ENCODE measurements at regions not wholly inside any gene's neighbourhood (a gene's known extent, or its start where the extent isn't known, plus 50 kb on each side); places are given as distances from the start of the nearest gene placed in this dataset.
"Not testable (repeated sequence)": the region's sequence is repeated elsewhere in the genome, so short reads cannot be mapped to it uniquely, and the experiment has no call there.

DNA sequence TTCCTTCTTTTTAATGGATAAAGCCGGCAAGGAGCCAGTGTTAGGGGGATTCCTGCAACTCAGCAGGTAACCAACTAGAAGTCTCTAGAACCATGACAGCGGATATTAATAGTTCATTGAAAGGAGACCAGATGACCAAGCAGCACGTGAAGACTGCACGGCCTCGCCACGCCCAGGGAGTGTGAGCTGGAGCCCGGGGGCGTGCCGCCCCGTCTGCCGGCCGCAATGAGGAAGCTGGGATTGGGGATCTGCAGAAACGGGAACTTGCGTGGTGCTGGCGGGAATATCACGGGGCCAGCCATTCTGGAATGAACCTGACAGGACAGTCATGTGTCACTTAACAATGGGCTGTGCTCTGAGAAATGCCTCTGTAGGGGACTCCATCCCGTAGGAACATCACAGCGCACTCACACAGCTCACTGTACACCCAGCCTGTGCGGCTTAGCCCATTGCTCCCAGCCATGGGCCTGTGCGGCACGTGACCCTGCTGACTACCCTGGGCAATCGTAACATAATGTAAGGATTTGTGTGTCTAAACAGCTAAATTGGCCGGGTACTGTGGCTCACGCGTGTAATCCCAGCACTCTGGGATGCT lies 4092.8 kb upstream of the TPTE start:
- H3K9me3 ChIP-seq (ENCODE audit: control insufficient read depth, insufficient read depth, low read depth, low read length); H3K27me3 ChIP-seq (ENCODE audit: control insufficient read depth, insufficient read depth, low read length); H3K9ac ChIP-seq (ENCODE audit: low read length); H3K4me3 ChIP-seq (ENCODE audit: low read depth, low read length); H3K4me1 ChIP-seq (ENCODE audit: control insufficient read depth, insufficient read depth, low read length); H3K36me3 ChIP-seq (ENCODE audit: control insufficient read depth, insufficient read depth, low read length); H3K27ac ChIP-seq (ENCODE audit: low read depth, low read length): not testable (repeated sequence)

GRCh38 chr21:6429924-6430323 lies 4091.5 kb upstream of the TPTE start:
- not testable (repeated sequence) for H3K27ac ChIP-seq (ENCODE audit: low read depth, low read length); H3K4me3 ChIP-seq (ENCODE audit: low read depth, low read length); H3K9ac ChIP-seq (ENCODE audit: low read length); H3K27me3 ChIP-seq (ENCODE audit: control insufficient read depth, insufficient read depth, low read length); H3K36me3 ChIP-seq (ENCODE audit: control insufficient read depth, insufficient read depth, low read length); H3K4me1 ChIP-seq (ENCODE audit: control insufficient read depth, insufficient read depth, low read length); H3K9me3 ChIP-seq (ENCODE audit: control insufficient read depth, insufficient read depth, low read depth, low read length)

DNA sequence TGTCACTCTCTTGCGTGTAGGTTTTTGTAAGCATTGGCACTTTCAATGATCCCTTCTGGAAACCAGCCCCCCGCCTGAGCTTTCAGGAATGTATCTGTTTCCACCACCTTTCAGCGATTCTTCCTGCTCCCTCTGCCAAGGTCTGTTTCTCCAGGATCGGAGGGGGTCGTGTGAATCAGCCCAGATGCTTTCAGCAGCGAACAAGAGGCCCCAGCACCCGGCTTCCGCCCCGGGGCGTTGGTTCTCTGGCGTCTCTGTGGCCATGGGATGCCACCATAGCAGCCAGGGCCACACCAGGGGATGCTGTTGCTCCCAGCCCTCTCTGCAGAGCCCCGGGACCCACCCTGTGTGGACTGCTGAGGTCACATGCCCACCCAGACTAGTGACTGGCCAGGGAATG lies 4088.2 kb upstream of the TPTE start:
- H3K36me3 ChIP-seq (ENCODE audit: control insufficient read depth, insufficient read depth, low read length); H3K4me3 ChIP-seq (ENCODE audit: low read depth, low read length); H3K4me1 ChIP-seq (ENCODE audit: control insufficient read depth, insufficient read depth, low read length); H3K9ac ChIP-seq (ENCODE audit: low read length); H3K9me3 ChIP-seq (ENCODE audit: control insufficient read depth, insufficient read depth, low read depth, low read length); H3K27me3 ChIP-seq (ENCODE audit: control insufficient read depth, insufficient read depth, low read length); H3K27ac ChIP-seq (ENCODE audit: low read depth, low read length): not testable (repeated sequence)

DNA sequence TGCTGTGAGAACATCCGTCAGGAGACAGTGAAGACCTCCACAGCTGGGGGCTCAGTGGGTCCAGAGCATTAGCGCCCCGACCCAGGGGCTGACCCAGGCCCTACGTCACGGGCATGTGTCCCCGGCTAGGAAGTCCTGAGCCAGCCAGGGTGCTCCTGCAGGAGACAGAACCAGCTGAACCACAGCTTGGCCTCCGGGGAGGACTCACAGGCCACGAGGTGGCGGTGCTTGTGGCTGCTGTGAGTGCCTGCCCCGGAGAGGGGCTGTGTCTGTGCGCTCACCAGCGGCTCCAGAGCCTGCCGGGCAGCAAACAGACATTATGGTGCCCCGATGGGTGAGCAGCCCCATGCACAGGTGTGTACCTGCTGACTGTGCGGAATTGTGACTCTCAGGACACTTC lies 4085.2 kb upstream of the TPTE start:
- not testable (repeated sequence) for H3K27me3 ChIP-seq (ENCODE audit: control insufficient read depth, insufficient read depth, low read length)

GRCh38 chr21:6436971-6437833 lies 4084.2 kb upstream of the TPTE start:
- H3K27me3 ChIP-seq (ENCODE audit: control insufficient read depth, insufficient read depth, low read length); H3K9me3 ChIP-seq (ENCODE audit: control insufficient read depth, insufficient read depth, low read depth, low read length); H3K9ac ChIP-seq (ENCODE audit: low read length); H3K4me1 ChIP-seq (ENCODE audit: control insufficient read depth, insufficient read depth, low read length); H3K36me3 ChIP-seq (ENCODE audit: control insufficient read depth, insufficient read depth, low read length); H3K27ac ChIP-seq (ENCODE audit: low read depth, low read length); H3K4me3 ChIP-seq (ENCODE audit: low read depth, low read length): not testable (repeated sequence)

More for the DNA sequence above, 4085.2 kb upstream of the TPTE start:
- H3K4me3 ChIP-seq (ENCODE audit: low read depth, low read length); H3K9ac ChIP-seq (ENCODE audit: low read length); H3K27ac ChIP-seq (ENCODE audit: low read depth, low read length); H3K36me3 ChIP-seq (ENCODE audit: control insufficient read depth, insufficient read depth, low read length); H3K9me3 ChIP-seq (ENCODE audit: control insufficient read depth, insufficient read depth, low read depth, low read length); H3K4me1 ChIP-seq (ENCODE audit: control insufficient read depth, insufficient read depth, low read length): not testable (repeated sequence)

DNA sequence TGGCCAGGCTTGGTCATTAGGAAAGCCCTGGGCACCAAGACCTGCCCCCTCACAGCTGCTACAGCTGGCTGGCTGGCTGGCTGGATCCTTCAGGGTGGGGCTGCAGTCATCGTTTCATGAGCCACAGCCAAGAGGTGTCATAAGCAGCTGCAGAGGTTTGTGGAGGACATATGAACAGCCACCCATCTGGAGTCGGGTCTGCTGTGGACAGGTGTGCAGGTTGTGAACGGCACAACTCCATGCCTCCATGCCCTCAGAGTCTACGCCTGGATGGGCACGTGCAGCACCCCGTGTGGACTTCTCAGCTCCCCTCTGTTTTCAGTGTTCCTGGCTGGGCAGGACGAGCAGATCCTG lies 4083.6 kb upstream of the TPTE start:
- H3K36me3 ChIP-seq (ENCODE audit: control insufficient read depth, insufficient read depth, low read length); H3K4me1 ChIP-seq (ENCODE audit: control insufficient read depth, insufficient read depth, low read length); H3K27ac ChIP-seq (ENCODE audit: low read depth, low read length); H3K4me3 ChIP-seq (ENCODE audit: low read depth, low read length); H3K27me3 ChIP-seq (ENCODE audit: control insufficient read depth, insufficient read depth, low read length); H3K9me3 ChIP-seq (ENCODE audit: control insufficient read depth, insufficient read depth, low read depth, low read length); H3K9ac ChIP-seq (ENCODE audit: low read length): not testable (repeated sequence)

GRCh38 chr21:6439058-6439457 lies 4082.3 kb upstream of the TPTE start:
- not testable (repeated sequence) for H3K27ac ChIP-seq (ENCODE audit: low read depth, low read length); H3K9me3 ChIP-seq (ENCODE audit: control insufficient read depth, insufficient read depth, low read depth, low read length); H3K4me3 ChIP-seq (ENCODE audit: low read depth, low read length); H3K9ac ChIP-seq (ENCODE audit: low read length); H3K36me3 ChIP-seq (ENCODE audit: control insufficient read depth, insufficient read depth, low read length); H3K27me3 ChIP-seq (ENCODE audit: control insufficient read depth, insufficient read depth, low read length); H3K4me1 ChIP-seq (ENCODE audit: control insufficient read depth, insufficient read depth, low read length)

- H3K9me3 ChIP-seq (ENCODE audit: control insufficient read depth, insufficient read depth, low read depth, low read length); H3K9ac ChIP-seq (ENCODE audit: low read length); H3K27me3 ChIP-seq (ENCODE audit: control insufficient read depth, insufficient read depth, low read length); H3K4me3 ChIP-seq (ENCODE audit: low read depth, low read length); H3K27ac ChIP-seq (ENCODE audit: low read depth, low read length); H3K36me3 ChIP-seq (ENCODE audit: control insufficient read depth, insufficient read depth, low read length); H3K4me1 ChIP-seq (ENCODE audit: control insufficient read depth, insufficient read depth, low read length): not testable (repeated sequence)
Observed at GRCh38 chr21:6454648-6455340, 4066.6 kb upstream of the TPTE start.

DNA sequence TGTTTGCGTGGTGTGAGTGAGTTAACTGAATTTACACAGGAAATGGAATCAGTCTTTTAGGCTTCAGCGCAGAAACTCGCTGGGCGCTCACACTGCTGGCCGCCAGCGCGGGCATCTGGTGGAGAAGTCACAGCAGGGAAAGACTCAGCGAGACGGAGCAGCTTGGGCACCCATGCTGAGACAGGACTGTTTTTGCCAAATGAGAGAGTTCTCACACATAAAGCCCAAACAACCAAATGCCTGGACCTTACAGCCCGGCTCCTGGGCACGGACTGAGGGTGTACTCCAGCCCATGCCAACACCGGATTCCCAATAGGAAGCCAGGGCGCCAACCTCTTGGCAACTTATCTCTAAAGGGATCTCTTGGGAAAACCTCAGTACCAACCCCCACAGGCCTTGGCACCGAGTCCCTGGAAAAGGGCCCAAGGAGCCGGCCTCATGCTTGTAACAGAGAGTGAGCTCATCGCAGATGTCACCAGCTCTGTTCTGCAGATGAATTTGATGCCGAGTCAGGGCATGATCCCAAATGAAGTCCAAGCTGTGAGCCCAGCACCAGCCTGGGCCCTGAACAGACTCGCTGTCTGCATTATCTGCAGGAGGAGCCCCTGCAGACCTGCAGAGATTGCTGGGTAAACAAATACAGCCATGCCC lies 4065.2 kb upstream of the TPTE start:
- H3K9ac ChIP-seq (ENCODE audit: low read length); H3K27me3 ChIP-seq (ENCODE audit: control insufficient read depth, insufficient read depth, low read length); H3K36me3 ChIP-seq (ENCODE audit: control insufficient read depth, insufficient read depth, low read length); H3K4me3 ChIP-seq (ENCODE audit: low read depth, low read length); H3K4me1 ChIP-seq (ENCODE audit: control insufficient read depth, insufficient read depth, low read length); H3K9me3 ChIP-seq (ENCODE audit: control insufficient read depth, insufficient read depth, low read depth, low read length); H3K27ac ChIP-seq (ENCODE audit: low read depth, low read length): not testable (repeated sequence)

GRCh38 chr21:6459761-6460160 lies 4061.6 kb upstream of the TPTE start:
- H3K4me1 ChIP-seq (ENCODE audit: control insufficient read depth, insufficient read depth, low read length); H3K4me3 ChIP-seq (ENCODE audit: low read depth, low read length): not testable (repeated sequence)

GRCh38 chr21:6461358-6461757 lies 4060.0 kb upstream of the TPTE start:
- not testable (repeated sequence) for H3K9me3 ChIP-seq (ENCODE audit: control insufficient read depth, insufficient read depth, low read depth, low read length); H3K4me1 ChIP-seq (ENCODE audit: control insufficient read depth, insufficient read depth, low read length); H3K9ac ChIP-seq (ENCODE audit: low read length); H3K27me3 ChIP-seq (ENCODE audit: control insufficient read depth, insufficient read depth, low read length); H3K36me3 ChIP-seq (ENCODE audit: control insufficient read depth, insufficient read depth, low read length); H3K27ac ChIP-seq (ENCODE audit: low read depth, low read length); H3K4me3 ChIP-seq (ENCODE audit: low read depth, low read length)

More at GRCh38 chr21:6459761-6460160, 4061.6 kb upstream of the TPTE start:
- H3K27me3 ChIP-seq (ENCODE audit: control insufficient read depth, insufficient read depth, low read length); H3K27ac ChIP-seq (ENCODE audit: low read depth, low read length); H3K36me3 ChIP-seq (ENCODE audit: control insufficient read depth, insufficient read depth, low read length); H3K9ac ChIP-seq (ENCODE audit: low read length); H3K9me3 ChIP-seq (ENCODE audit: control insufficient read depth, insufficient read depth, low read depth, low read length): not testable (repeated sequence)

Measured in HUES6 (cell line).